CD4-positive, alpha-beta T cell treated with Interleukin-15 for 4 hours (primary cell): ENCODE measurements at regions not wholly inside any gene's neighbourhood (a gene's known extent, or its start where the extent isn't known, plus 50 kb on each side); places are given as distances from the start of the nearest gene placed in this dataset.
A peak's percentile ranks its signal among the peaks of the same experiment; 100 is the strongest.
"Not testable (repeated sequence)": the region's sequence is repeated elsewhere in the genome, so short reads cannot be mapped to it uniquely, and the experiment has no call there.

Experiments
- DNase-seq: peaks from one replicate; pipeline ENCODE4 v3.0.0-alpha.2; 2020; ENCODE audit warnings: low spot score

- no peak for DNase-seq
Observed at GRCh38 chr21:23982546-23982945, 1624.7 kb downstream of the MRPL39 start.

- DNase-seq, result no peak
Observed at GRCh38 chr21:23977971-23978370, 1629.3 kb downstream of the MRPL39 start.

DNA sequence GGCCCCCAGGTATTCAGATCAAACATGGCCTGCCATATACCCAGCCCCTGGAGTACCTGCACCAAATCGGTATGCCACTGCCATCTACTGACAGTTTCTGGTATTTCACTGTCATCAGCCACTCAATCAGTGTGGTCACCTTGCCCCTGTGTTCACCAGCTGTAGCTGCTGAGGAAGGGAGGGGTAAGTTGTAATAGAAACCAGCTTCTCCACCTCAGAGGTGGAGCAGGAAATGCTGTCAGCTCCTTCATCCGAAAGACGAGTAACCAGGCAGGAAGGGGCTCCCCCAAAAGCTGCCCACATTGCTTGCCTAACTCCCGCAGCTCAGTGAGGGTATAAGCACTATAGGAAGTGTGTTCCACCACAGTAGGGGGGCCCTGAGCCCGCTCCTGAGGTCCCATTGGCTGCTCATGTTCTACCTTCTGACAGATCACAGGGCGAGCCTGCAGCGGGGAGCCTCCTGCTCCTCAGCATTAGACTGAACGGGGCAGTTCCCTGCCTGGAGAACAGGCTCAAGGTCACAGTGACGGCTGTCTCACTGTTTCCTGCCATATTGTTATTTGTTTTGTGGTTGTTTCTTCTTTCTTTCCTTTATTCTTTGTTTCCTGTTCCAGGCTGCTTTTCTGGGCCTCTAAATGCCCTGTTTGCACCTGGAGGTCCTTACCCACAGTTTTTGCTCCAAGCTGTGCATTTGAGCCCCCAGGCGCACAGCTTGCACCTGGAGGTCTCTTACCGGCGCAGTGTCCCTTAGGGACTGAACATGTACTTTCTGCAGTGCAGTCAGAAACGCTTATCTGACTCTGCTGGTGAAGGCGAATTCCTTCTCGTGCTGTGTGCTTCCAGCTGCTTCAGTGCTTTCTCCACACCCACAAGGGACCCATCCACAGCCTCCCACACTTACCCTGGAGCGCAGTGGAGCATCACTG lies 1638.3 kb downstream of the MRPL39 start:
- DNase-seq, result peak; percentile 84

DNA sequence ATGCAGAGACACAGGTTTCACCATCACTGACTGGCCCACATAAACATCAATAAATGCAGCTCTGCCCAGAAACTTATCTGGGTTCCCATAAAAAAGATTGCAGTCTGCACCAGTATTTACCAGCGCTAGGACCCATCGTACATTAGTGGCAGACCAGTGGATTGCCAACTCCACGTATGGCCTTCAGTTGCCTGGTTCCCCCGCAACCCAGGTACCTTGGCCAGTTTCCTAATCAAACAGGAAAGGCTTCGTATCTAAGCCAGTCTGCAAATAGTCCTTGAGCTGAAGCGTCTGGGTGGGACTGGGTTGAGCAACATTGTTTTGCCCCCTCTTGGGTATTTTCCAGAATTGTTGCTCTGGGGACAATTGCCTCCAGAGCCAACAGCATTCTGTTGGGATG lies 1639.3 kb downstream of the MRPL39 start:
- no peak for DNase-seq

DNA sequence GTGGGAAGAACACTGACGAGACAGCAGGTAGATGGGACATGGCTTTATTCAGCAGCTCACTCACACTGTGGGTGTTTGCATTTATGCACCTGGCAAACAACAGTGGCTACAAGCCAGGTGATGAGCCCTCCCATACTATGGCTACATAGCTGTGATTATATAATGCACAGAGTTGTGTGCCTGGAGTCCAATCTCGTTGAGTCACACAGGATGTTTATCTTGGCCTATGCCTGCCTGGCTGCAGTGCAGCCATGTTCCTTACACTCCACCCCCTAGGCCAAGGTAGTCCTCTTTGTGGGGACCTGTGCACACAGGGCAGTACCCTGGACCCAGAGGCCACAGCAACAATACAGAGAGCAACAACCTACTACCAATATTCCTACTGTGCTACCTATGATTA lies 1643.8 kb downstream of the MRPL39 start:
- DNase-seq, result no peak

DNA sequence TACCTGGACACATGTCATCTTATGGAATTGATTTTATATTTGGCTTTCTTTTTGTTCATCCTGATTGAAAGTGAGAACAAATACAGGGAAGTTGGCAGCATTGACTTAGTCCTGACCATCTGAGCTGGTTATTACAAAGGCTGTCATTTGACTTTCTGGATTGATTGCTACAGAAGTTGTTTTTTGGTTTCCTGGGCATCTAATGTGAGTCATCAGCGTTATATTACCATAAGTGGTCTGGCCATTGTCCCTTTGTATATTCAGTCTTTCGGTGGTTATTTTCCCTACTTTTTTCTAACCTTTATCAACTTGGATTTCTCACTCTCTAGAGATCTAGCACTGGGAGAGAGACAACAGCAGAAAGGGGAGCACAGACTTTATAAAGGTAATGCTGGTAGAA lies 1646.5 kb downstream of the MRPL39 start:
- DNase-seq, result no peak

- no peak for DNase-seq
Observed at GRCh38 chr21:23955135-23955843, 1652.0 kb downstream of the MRPL39 start.

- DNase-seq, result no peak
Observed at GRCh38 chr21:23952269-23952668, 1655.0 kb downstream of the MRPL39 start.

- DNase-seq, result no peak
Observed at GRCh38 chr21:23951251-23951650, 1656.0 kb downstream of the MRPL39 start.

GRCh38 chr21:23950344-23950743 lies 1656.9 kb downstream of the MRPL39 start:
- DNase-seq, result no peak

- no peak for DNase-seq
Observed at GRCh38 chr21:23949493-23949892, 1657.8 kb downstream of the MRPL39 start.

- no peak for DNase-seq
Observed at GRCh38 chr21:23939369-23940065, 1667.8 kb downstream of the MRPL39 start.

- no peak for DNase-seq
Observed at GRCh38 chr21:23936991-23937390, 1670.3 kb downstream of the MRPL39 start.

DNA sequence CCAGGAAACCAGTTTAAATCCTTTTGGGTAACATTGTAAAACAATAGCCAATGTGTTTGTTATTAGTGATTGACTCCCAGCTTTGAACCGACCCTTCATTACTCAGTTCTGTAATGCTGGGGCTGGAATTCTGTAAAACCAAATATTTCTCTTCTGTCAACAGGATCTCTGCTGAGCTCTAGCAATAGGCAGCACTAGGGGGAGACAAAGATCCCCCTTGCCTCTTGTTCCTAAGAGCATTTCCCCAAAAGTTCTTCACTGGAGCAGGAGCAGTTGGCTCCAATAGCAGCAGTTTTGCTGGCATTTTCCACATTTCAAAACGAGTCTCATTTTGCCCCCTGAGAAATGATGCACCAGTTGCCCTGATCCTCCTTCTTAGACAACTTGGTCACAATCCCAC lies 1671.1 kb downstream of the MRPL39 start:
- no peak for DNase-seq

- DNase-seq, result no peak
Observed at GRCh38 chr21:23930565-23930964, 1676.7 kb downstream of the MRPL39 start.

GRCh38 chr21:23926430-23926829 lies 1680.9 kb downstream of the MRPL39 start:
- not testable (repeated sequence) for DNase-seq

GRCh38 chr21:23921670-23922418 lies 1685.4 kb downstream of the MRPL39 start:
- DNase-seq, result no peak

DNA sequence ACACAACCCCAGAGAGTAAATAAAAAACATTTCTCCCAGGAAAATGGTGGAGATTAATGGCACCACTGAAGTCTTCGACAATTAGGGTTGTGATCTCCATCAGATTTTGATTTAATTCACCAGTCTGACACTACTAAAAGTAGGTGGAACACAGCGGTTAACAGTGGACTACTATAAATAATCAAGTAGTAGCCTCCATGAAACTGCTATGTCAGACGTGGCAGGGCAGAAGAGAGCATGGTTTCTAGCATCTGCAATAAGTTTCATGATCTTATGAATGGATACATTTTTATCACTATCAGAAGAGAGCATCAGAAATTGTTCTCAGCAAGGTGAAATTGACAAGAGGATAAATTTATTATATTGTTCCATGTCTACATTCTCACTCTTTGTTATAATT lies 1706.6 kb downstream of the MRPL39 start:
- no peak for DNase-seq

DNA sequence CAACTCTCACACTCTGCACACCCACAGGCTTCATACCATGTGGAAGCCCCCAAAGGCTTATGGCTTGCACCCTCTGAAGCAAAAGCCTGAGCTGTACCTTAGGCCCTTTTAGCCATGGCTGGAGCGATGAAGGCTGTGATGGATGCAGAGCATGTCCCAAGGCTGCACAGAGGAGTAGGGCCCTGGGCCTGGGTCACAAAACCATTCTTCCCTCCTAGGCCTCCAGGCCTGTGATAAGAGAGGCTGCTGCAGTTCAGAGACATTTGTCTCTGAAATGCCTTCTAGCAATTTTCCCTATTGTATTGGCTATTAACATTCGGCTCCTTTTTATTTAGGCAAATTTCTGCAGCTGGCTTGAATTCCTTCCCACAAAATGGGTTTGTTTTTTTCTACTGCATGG lies 1707.7 kb downstream of the MRPL39 start:
- DNase-seq, result no peak

- DNase-seq, result no peak
Observed at GRCh38 chr21:23890652-23891051, 1716.6 kb downstream of the MRPL39 start.

DNA sequence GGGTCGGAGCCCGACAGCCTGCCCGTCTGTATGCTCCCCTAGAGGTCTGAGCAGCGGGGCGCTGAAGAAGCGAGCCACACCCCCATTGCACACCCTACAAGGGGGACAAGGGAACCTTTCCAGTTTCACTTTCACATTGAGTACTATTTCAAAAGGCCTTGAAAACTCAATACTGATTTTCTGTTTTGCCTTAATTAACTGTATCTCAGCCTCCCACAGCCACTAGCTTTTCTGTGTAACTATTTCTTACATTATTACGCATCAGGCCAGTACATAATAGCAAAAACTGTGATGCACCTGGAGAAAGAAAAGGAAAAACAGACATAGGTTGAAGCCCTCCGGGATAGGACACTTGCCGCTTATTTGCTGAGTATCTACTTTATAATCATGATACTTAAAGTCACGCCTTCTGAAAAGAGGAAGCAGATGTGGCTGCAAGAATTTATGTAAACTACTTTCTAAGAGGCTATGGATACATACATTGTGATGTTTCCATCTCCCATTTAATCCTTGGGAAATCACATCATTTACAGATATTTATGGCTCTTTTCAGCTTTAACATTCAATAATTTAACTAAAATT lies 1719.5 kb downstream of the MRPL39 start:
- DNase-seq, result peak; percentile 37
